ENCODE measurements at regions not wholly inside any gene's neighbourhood (a gene's known extent, or its start where the extent isn't known, plus 50 kb on each side); places are given as distances from the start of the nearest gene placed in this dataset.

GRCh38 chr10:43972976-43973647, 324.4 kb upstream of the ZNF32 start:
- no peak for DNase-seq (ENCODE audit: low read depth)

- no peak for DNase-seq (ENCODE audit: low read depth)
Measured at GRCh38 chr10:43971981-43972380, 323.3 kb upstream of the ZNF32 start.

DNA sequence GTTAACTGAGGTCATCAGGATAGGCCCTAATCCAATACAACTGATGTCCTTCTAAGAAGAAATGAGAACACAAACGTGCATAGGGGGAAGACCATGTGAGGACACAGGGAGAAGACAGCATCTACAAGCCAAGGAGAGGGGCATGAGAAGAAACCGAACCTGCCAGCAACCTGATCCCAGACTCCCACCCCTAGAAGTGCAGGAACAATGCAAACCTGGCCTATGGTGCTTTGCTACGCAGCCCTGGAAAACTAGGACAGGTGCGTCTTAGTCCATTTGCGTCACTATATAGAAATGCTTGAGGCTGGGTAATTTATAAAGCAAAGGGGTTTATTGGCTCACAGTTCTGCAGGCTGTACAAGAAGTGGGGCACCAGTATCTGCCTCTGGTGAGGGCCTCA, 322.6 kb upstream of the ZNF32 start:
- DNase-seq (ENCODE audit: low read depth), result no peak

- DNase-seq (ENCODE audit: low read depth), result no peak
Measured at GRCh38 chr10:43970717-43971116, 322.0 kb upstream of the ZNF32 start.

GRCh38 chr10:43970018-43970698, 321.5 kb upstream of the ZNF32 start:
- no peak for DNase-seq (ENCODE audit: low read depth)

DNA sequence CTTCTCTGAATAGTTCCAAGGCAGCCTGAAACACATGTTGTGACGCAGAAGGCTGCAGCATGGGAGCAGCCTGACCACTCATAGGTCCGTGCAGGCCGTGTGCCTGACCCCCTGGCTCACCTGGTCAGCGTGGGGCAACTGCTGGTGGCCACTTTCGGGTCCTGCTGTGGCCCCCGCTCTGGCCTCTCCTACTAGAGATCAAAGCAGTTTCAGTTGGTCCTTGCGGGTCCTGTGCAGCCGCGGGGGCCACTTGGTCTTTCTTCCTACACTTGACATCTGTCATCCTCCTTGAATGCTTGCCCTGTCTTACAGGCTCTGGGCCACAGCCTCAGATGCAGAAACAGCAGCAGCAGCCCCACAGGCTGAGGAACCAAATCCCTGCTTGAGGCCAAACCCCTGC, 320.8 kb upstream of the ZNF32 start:
- no peak for DNase-seq (ENCODE audit: low read depth)

- DNase-seq (ENCODE audit: low read depth), result no peak
Measured at GRCh38 chr10:43968961-43969360, 320.3 kb upstream of the ZNF32 start.

DNA sequence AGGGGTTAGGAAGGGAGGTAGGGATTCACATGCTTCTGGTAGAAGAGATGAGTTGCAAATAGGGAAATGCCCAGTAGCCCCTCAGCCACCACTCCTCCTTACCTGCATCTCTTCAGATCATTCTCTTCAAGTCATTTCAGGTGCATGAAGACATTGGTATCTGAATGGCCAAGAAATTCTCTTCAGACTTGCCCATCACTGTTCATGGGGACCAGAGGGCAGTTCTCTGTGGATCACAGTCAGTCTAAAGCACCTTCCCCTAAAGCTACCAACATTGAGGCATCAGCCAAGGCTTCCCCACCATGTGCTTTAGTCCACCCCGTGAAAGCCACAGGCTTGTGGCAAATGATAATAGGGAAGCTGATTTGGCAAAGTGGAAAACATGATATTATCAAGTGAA, 319.4 kb upstream of the ZNF32 start:
- no peak for DNase-seq (ENCODE audit: low read depth)

GRCh38 chr10:43966571-43966965, 317.9 kb upstream of the ZNF32 start:
- no peak for DNase-seq (ENCODE audit: low read depth)

- DNase-seq (ENCODE audit: low read depth), result no peak
Measured at GRCh38 chr10:43965918-43966570, 317.4 kb upstream of the ZNF32 start.

DNA sequence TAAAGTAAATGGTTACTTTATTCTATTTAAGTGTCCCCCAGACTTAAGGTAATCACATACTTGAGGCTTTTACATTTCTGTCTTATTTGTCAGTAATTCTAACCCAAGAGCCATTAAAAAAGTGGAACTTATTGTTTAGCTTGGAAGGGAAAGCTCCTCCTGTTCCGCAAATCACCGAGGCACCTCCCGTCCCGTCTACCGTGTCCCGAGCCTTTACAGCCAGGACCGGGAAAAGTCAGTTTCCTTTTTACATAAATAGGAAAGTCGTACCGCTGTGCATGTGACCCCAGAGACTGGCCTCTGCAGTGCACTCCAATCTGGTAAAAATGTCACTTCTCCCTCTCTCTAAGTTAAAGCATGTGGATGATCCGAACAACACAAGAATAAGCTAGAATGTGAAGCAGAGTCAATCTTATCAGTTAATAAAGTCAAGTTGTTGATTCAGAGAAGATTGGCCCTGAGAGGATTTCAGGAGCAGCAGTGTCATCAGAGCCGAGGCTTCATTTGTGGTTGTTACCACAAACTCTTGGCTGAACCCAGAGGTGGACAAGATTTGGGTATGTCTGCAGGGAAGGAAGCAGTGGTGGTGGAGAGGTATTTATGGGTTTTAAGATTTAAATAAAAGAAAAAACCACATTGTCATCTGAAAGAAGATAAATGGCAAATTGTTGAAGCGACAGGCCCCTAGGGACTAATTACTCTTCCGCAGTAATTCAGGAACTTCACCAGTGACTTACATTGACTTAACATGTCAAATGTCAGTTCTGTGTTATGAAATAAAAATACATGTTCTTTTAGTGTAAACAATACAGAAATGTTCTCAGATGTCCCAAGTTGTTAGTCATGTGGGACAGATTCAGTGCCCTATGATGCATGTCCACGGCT, 316.6 kb upstream of the ZNF32 start:
- DNase-seq (ENCODE audit: low read depth), result no peak

DNA sequence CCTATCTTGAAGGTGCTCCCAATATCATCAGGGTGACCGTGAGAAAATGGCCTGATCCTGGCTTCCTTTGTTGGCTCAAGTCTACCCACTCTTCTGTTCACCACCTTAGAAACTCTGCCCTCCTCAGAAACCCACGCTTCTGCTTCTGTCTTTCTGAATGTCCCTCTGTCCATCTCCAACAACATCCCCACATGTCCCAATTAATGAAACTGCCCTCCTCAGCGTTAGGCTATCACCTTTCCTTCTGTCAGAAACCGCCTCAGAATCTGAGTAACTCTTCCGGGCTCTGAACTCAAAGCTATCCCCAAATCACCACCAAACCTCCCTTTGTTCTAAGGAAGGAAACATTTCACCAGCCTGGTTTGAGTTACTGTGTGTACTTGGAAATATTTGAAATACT, 315.8 kb upstream of the ZNF32 start:
- no peak for DNase-seq (ENCODE audit: low read depth)

DNA sequence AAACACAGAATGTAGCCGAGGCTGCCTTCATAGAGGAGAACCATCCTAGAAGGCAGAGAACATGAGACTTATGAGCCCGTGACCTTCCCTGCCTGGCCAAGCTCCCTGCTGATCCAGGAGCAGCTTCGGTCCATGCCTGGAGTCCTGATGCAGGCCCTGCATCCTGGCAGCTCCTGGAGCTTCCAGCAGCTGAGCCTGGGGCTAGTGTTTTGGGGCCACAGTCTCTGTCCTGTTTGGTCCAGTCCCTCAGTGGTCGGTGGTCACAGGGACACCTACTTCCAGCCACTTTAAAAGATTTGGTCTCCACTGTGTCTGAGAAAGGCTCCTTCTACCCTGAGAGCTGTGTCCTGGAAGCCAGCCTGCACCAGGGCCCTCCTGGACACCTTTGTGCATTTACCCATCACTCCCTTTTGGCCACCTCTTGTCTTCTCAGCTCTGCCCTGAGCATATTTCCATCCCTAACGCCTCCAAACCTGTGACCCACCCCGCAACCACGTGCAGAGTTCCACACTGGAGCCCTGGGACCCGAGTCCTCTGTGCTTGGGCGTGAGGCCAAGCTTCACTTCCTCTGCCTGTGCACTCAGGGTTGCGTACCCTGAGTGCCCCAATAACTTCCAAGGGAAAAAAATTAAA, 315.2 kb upstream of the ZNF32 start:
- no peak for DNase-seq (ENCODE audit: low read depth)

DNA sequence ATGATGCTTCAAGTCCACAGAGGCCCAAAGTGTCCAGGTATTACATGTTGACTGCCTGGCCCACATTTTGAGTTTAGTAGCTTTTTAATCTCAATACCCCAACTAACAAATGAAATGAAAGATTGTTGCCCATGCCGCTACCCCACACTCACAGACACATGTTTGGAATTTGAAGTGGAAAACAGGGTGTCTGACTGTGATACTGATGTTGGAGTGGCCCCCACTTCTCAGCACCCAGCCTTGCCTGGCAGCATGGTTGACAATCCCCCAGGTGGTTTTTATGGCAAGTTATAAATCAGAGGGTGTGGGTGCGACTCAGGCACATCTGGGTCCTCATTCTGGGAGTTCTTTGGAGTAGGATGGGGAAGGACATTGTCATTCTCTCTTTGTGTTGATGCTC, 314.7 kb upstream of the ZNF32 start:
- DNase-seq (ENCODE audit: low read depth), result no peak

GRCh38 chr10:43962346-43963191, 313.9 kb upstream of the ZNF32 start:
- DNase-seq (ENCODE audit: low read depth), result no peak

GRCh38 chr10:43961523-43962345, 313.1 kb upstream of the ZNF32 start:
- no peak for DNase-seq (ENCODE audit: low read depth)

DNA sequence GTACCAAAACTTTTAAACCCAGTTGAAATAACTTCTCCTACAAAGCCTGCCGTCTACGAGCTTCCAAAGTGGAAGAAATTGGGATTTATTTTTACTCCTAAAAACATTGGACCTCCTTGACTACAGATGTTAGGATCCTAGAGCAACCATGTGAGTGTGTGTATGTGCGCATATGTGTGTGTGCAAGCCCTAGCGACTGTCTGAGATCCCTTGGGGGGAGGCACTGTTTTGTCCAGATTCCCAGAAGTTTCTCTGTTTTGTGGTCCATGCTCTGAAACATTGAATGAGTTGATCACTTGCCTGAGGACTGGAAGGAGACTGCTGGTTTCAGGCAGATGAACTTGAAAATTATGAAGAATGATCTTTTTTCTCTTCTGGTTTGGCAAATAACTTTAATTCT, 312.3 kb upstream of the ZNF32 start:
- DNase-seq (ENCODE audit: low read depth), result no peak

GRCh38 chr10:43960477-43960876, 311.8 kb upstream of the ZNF32 start:
- no peak for DNase-seq (ENCODE audit: low read depth)

- no peak for DNase-seq (ENCODE audit: low read depth)
Measured at GRCh38 chr10:43960135-43960415, 311.4 kb upstream of the ZNF32 start.

DNA sequence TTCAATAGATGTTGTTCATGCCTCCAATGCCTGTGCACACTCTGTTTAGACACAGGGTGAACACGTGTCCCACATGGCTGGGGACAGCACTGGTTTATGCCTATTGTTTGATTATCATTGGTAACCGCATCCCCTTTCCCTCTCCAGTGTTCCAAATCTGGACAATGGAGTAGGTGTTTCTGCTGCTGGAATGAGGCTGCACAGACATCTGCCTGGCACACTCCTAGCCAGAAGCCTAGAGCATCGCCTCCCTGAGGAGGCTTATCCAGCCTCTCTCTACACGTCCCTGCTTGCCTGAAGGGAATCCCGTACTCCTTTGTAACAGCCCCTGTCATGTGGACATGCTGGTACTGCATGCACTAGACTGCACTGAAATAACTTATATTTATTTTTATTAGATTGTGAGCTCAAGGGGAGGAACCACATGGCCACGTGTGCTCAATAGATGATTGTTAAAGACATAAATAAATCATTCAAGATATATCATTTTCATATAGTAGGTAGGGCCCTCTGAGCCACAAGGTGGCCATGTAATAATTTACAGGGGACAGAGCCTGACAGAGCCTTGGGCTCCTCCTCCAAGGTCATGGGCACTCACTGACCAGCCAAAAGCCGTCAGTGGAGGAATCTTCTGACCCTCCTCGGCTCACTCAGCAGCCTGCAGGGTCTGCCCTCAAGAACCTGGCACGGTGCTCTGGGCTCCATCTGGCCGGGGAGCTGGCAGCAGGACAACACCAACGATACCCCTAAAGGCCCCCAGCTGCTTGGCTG, 310.9 kb upstream of the ZNF32 start:
- DNase-seq (ENCODE audit: low read depth), result no peak
